ENCODE measurements at regions not wholly inside any gene's neighbourhood (a gene's known extent, or its start where the extent isn't known, plus 50 kb on each side); places are given as distances from the start of the nearest gene placed in this dataset.

- H3K4me3 ChIP-seq: no peak overlapping the region
- Mint-ChIP-seq H3K27me3 (ENCODE audit: insufficient read depth, low read depth) (no peaks in the 10 kb centered on the region), H3K27ac (no peak overlapping the region), H3K36me3 (no peaks in the 10 kb centered on the region), H3K9me3 (no peaks in the 10 kb centered on the region), H3K4me3 (no peak overlapping the region), H3K4me1 (no peaks in the 10 kb centered on the region)
- no peak overlapping the region for H3K4me2 ChIP-seq
- H2AFZ ChIP-seq (replicated peaks): no peak overlapping the region
- no peak for DNase-seq (ENCODE audit: low spot score)
- H3K4me1 ChIP-seq: no peaks in the 10 kb centered on the region
- TF ChIP-seq EZH2 (IDR thresholded peaks at IDR 0.05) (no peak), CTCF (IDR thresholded peaks at IDR 0.05) (no peak), EZH2phosphoT487 (IDR thresholded peaks at IDR 0.05) (no peak)
- H4K20me1 ChIP-seq (ENCODE audit: low read depth): no peaks in the 10 kb centered on the region
- no peaks in the 10 kb centered on the region for H3K36me3 ChIP-seq
- no peaks in the 10 kb centered on the region for H3F3A ChIP-seq (ENCODE audit: low read depth)
- no peaks in the 10 kb centered on the region for H3K27me3 ChIP-seq
- no peaks in the 10 kb centered on the region for H3K79me2 ChIP-seq (ENCODE audit: low read depth)
- H3K27ac ChIP-seq: no peak overlapping the region
- no peak overlapping the region for H3K9ac ChIP-seq
- no peaks in the 10 kb centered on the region for H3K9me3 ChIP-seq (ENCODE audit: low read depth)
Measured at GRCh38 chr5:12413585-12413984, 509.3 kb upstream of the CTNND2 start.

GRCh38 chr5:12413075-12413474 lies 508.8 kb upstream of the CTNND2 start:
- Histone ChIP-seq H4K20me1 (ENCODE audit: low read depth) (no peaks in the 10 kb centered on the region), H3K36me3 (no peaks in the 10 kb centered on the region), H3K9ac (no peak overlapping the region), H3K27ac (no peak overlapping the region), H3K4me3 (no peak overlapping the region), H2AFZ (replicated peaks) (no peak overlapping the region), H3K27me3 (no peaks in the 10 kb centered on the region), H3F3A (ENCODE audit: low read depth) (no peaks in the 10 kb centered on the region), H3K4me2 (no peak overlapping the region), H3K9me3 (ENCODE audit: low read depth) (no peaks in the 10 kb centered on the region), H3K79me2 (ENCODE audit: low read depth) (no peaks in the 10 kb centered on the region), H3K4me1 (no peaks in the 10 kb centered on the region)
- Mint-ChIP-seq H3K4me3 (no peak overlapping the region), H3K4me1 (no peaks in the 10 kb centered on the region), H3K27ac (no peak overlapping the region), H3K9me3 (no peaks in the 10 kb centered on the region), H3K36me3 (no peaks in the 10 kb centered on the region), H3K27me3 (ENCODE audit: insufficient read depth, low read depth) (no peaks in the 10 kb centered on the region)
- TF ChIP-seq EZH2 (IDR thresholded peaks at IDR 0.05) (no peak), CTCF (IDR thresholded peaks at IDR 0.05) (no peak), EZH2phosphoT487 (IDR thresholded peaks at IDR 0.05) (no peak)
- no peak for DNase-seq (ENCODE audit: low spot score)

DNA sequence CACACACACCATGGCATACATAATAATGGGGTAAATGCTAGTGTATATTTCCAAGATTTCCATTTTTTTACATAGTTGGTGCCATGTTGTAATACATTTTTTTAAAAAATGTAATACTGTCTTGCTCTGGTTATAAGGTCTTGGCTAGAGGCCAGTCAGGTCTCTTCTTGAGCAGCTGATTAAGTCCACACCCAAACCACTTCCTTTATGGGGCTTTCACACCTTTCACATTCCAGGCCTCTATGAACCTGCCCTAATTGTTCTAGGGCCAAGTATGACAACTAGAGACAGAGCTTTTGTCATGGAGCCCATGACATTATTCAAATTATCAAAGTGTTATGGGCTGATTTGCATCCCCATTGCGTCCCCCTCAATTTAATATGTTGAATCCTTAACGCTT lies 495.6 kb upstream of the CTNND2 start:
- Histone ChIP-seq H4K20me1 (ENCODE audit: low read depth) (no peaks in the 10 kb centered on the region), H3K9ac (no peak overlapping the region), H3K9me3 (ENCODE audit: low read depth) (no peaks in the 10 kb centered on the region), H3K4me3 (no peak overlapping the region), H3K36me3 (no peaks in the 10 kb centered on the region), H3K27me3 (no peaks in the 10 kb centered on the region), H2AFZ (replicated peaks) (no peak overlapping the region), H3K79me2 (ENCODE audit: low read depth) (no peaks in the 10 kb centered on the region), H3K27ac (no peak overlapping the region), H3F3A (ENCODE audit: low read depth) (no peaks in the 10 kb centered on the region), H3K4me2 (no peak overlapping the region), H3K4me1 (no peaks in the 10 kb centered on the region)
- Mint-ChIP-seq H3K9me3 (no peaks in the 10 kb centered on the region), H3K36me3 (no peaks in the 10 kb centered on the region), H3K4me1 (no peaks in the 10 kb centered on the region), H3K27ac (no peak overlapping the region), H3K27me3 (ENCODE audit: insufficient read depth, low read depth) (peaks cover 2% of the 10 kb centered on the region), H3K4me3 (no peak overlapping the region)
- DNase-seq (ENCODE audit: low spot score): no peak
- no peak for TF ChIP-seq CTCF (IDR thresholded peaks at IDR 0.05)
- no peak for TF ChIP-seq EZH2 (IDR thresholded peaks at IDR 0.05)
- no peak for TF ChIP-seq EZH2phosphoT487 (IDR thresholded peaks at IDR 0.05)

- Mint-ChIP-seq H3K27me3 (ENCODE audit: insufficient read depth, low read depth) (no peaks in the 10 kb centered on the region), H3K27ac (no peak overlapping the region), H3K4me3 (no peak overlapping the region), H3K4me1 (peaks cover 5% of the 10 kb centered on the region), H3K9me3 (no peaks in the 10 kb centered on the region), H3K36me3 (no peaks in the 10 kb centered on the region)
- Histone ChIP-seq H3K4me3 (no peak overlapping the region), H3K36me3 (no peaks in the 10 kb centered on the region), H3K9me3 (ENCODE audit: low read depth) (no peaks in the 10 kb centered on the region), H3K4me2 (no peak overlapping the region), H3K27ac (no peak overlapping the region), H3K27me3 (no peaks in the 10 kb centered on the region), H3K9ac (no peak overlapping the region), H2AFZ (replicated peaks) (no peak overlapping the region), H3F3A (ENCODE audit: low read depth) (no peaks in the 10 kb centered on the region), H3K4me1 (peaks cover 4% of the 10 kb centered on the region), H4K20me1 (ENCODE audit: low read depth) (no peaks in the 10 kb centered on the region), H3K79me2 (ENCODE audit: low read depth) (no peaks in the 10 kb centered on the region)
- TF ChIP-seq CTCF (IDR thresholded peaks at IDR 0.05) (no peak), EZH2 (IDR thresholded peaks at IDR 0.05) (no peak), EZH2phosphoT487 (IDR thresholded peaks at IDR 0.05) (no peak)
- no peak for DNase-seq (ENCODE audit: low spot score)
Measured at GRCh38 chr5:12392246-12392645, 488.0 kb upstream of the CTNND2 start.
